ENCODE measurements at regions not wholly inside any gene's neighbourhood (a gene's known extent, or its start where the extent isn't known, plus 50 kb on each side); places are given as distances from the start of the nearest gene placed in this dataset.

GRCh38 chr22:27509132-27509920, 292.2 kb downstream of the MN1 start:
- no peak for DNase-seq (ENCODE audit: extremely low spot score in 2 of 2)
- no peak overlapping the region for H3K27ac ChIP-seq
- intact Hi-C loops (cut with DNase I) = no loop called here
- TF ChIP-seq POLR2AphosphoS5 (IDR thresholded peaks at IDR 0.05; ENCODE audit: insufficient read depth in 1 of 2, low read depth in 1 of 2) = no peak
- no peak for TF ChIP-seq CTCF (IDR thresholded peaks at IDR 0.05)
- TF ChIP-seq POLR2A (IDR thresholded peaks at IDR 0.05) = no peak
- H3K4me3 ChIP-seq = no peak overlapping the region
- H3K27me3 ChIP-seq = no peaks in the 10 kb centered on the region
- no peaks in the 10 kb centered on the region for H3K4me1 ChIP-seq
- no peaks in the 10 kb centered on the region for H3K36me3 ChIP-seq
- H3K9me3 ChIP-seq = no peaks in the 10 kb centered on the region

- no peak overlapping the region for H3K27ac ChIP-seq
- DNase-seq (ENCODE audit: extremely low spot score in 2 of 2) = no peak
- TF ChIP-seq POLR2A (IDR thresholded peaks at IDR 0.05) (no peak), POLR2AphosphoS5 (IDR thresholded peaks at IDR 0.05; ENCODE audit: insufficient read depth in 1 of 2, low read depth in 1 of 2) (no peak)
- no peaks in the 10 kb centered on the region for H3K36me3 ChIP-seq
- H3K9me3 ChIP-seq = no peaks in the 10 kb centered on the region
- H3K4me1 ChIP-seq = peaks cover 2% of the 10 kb centered on the region
- no peaks in the 10 kb centered on the region for H3K27me3 ChIP-seq
- no peak overlapping the region for H3K4me3 ChIP-seq
- intact Hi-C loops (cut with DNase I) = no loop called here
Observed at GRCh38 chr22:27510024-27510423, 291.5 kb downstream of the MN1 start.

GRCh38 chr22:27512283-27512761, 289.2 kb downstream of the MN1 start:
- Histone ChIP-seq H3K4me3 (no peak overlapping the region), H3K27me3 (no peaks in the 10 kb centered on the region), H3K36me3 (no peaks in the 10 kb centered on the region), H3K9me3 (no peaks in the 10 kb centered on the region), H3K27ac (no peak overlapping the region), H3K4me1 (peaks cover 4% of the 10 kb centered on the region)
- DNase-seq (ENCODE audit: extremely low spot score in 2 of 2) = peak in 1 of 2 donors; percentile 92
- intact Hi-C loops (cut with DNase I) = no loop called here
- TF ChIP-seq POLR2A (IDR thresholded peaks at IDR 0.05) (no peak), POLR2AphosphoS5 (IDR thresholded peaks at IDR 0.05; ENCODE audit: insufficient read depth in 1 of 2, low read depth in 1 of 2) (no peak), CTCF (IDR thresholded peaks at IDR 0.05) (no peak)

- TF ChIP-seq POLR2AphosphoS5 (IDR thresholded peaks at IDR 0.05; ENCODE audit: insufficient read depth in 1 of 2, low read depth in 1 of 2) (no peak), CTCF (IDR thresholded peaks at IDR 0.05) (no peak), POLR2A (IDR thresholded peaks at IDR 0.05) (no peak)
- H3K27me3 ChIP-seq = no peaks in the 10 kb centered on the region
- intact Hi-C loops (cut with DNase I) = no loop called here
Observed at GRCh38 chr22:27513021-27513420, 288.5 kb downstream of the MN1 start.

GRCh38 chr22:27514601-27515523, 286.7 kb downstream of the MN1 start:
- intact Hi-C loops (cut with DNase I) = no loop called here
- peak overlapping the region; percentile 41 for H3K27ac ChIP-seq

More at GRCh38 chr22:27513021-27513420, 288.5 kb downstream of the MN1 start:
- no peak for DNase-seq (ENCODE audit: extremely low spot score in 2 of 2)
- Histone ChIP-seq H3K27ac (no peak overlapping the region), H3K4me1 (peaks cover 4% of the 10 kb centered on the region), H3K36me3 (no peaks in the 10 kb centered on the region), H3K4me3 (no peak overlapping the region), H3K9me3 (no peaks in the 10 kb centered on the region)

More at GRCh38 chr22:27514601-27515523, 286.7 kb downstream of the MN1 start:
- TF ChIP-seq POLR2A (IDR thresholded peaks at IDR 0.05) = no peak
- TF ChIP-seq POLR2AphosphoS5 (IDR thresholded peaks at IDR 0.05; ENCODE audit: insufficient read depth in 1 of 2, low read depth in 1 of 2) = no peak
- TF ChIP-seq CTCF (IDR thresholded peaks at IDR 0.05) = no peak
- H3K4me3 ChIP-seq = no peak overlapping the region
- H3K9me3 ChIP-seq = no peaks in the 10 kb centered on the region
- no peaks in the 10 kb centered on the region for H3K27me3 ChIP-seq
- H3K4me1 ChIP-seq = peaks cover 4% of the 10 kb centered on the region
- DNase-seq (ENCODE audit: extremely low spot score in 2 of 2) = no peak
- no peaks in the 10 kb centered on the region for H3K36me3 ChIP-seq

All from vagina (tissue), 2 donors.